Left kidney (tissue), 1 donor: ENCODE measurements at regions not wholly inside any gene's neighbourhood (a gene's known extent, or its start where the extent isn't known, plus 50 kb on each side); places are given as distances from the start of the nearest gene placed in this dataset.
"Not testable (repeated sequence)": the region's sequence is repeated elsewhere in the genome, so short reads cannot be mapped to it uniquely, and the experiment has no call there.

ENCODE experiments used
- DNase-seq: peaks from one replicate; pipeline ENCODE4 v3.0.0-alpha.2; 2013

- DNase-seq, result no peak
These were observed 118.2 kb downstream of the ZNF22 start for GRCh38 chr10:45118929-45119328.

GRCh38 chr10:45122180-45122860, 121.6 kb downstream of the ZNF22 start:
- not testable (repeated sequence) for DNase-seq

GRCh38 chr10:45135443-45136198, 134.9 kb downstream of the ZNF22 start:
- DNase-seq, result no peak

GRCh38 chr10:45136256-45136655, 135.5 kb downstream of the ZNF22 start:
- peak; percentile 3 for DNase-seq

- DNase-seq, result no peak
These were observed 143.8 kb downstream of the ZNF22 start for GRCh38 chr10:45144326-45145070.

GRCh38 chr10:45145143-45145542, 144.4 kb downstream of the ZNF22 start:
- not testable (repeated sequence) for DNase-seq

- no peak for DNase-seq
These were observed 146.3 kb downstream of the ZNF22 start for GRCh38 chr10:45147000-45147399.

GRCh38 chr10:45150997-45151396, 150.3 kb downstream of the ZNF22 start:
- DNase-seq, result no peak

GRCh38 chr10:45151467-45152214, 150.9 kb downstream of the ZNF22 start:
- DNase-seq, result no peak

GRCh38 chr10:45152726-45153125, 152.0 kb downstream of the ZNF22 start:
- no peak for DNase-seq

GRCh38 chr10:45154502-45154901, 153.8 kb downstream of the ZNF22 start:
- DNase-seq, result no peak

GRCh38 chr10:45155784-45156183, 155.1 kb downstream of the ZNF22 start:
- DNase-seq, result no peak

GRCh38 chr10:45160271-45160670, 155.1 kb downstream of the OR13A1 start:
- DNase-seq, result no peak

- no peak for DNase-seq
These were observed 152.0 kb downstream of the OR13A1 start for GRCh38 chr10:45163315-45163975.

- DNase-seq, result not testable (repeated sequence)
These were observed 139.8 kb downstream of the OR13A1 start for GRCh38 chr10:45175520-45176118.

- DNase-seq, result no peak
These were observed 135.7 kb downstream of the OR13A1 start for GRCh38 chr10:45179691-45180090.

- no peak for DNase-seq
These were observed 134.9 kb downstream of the OR13A1 start for GRCh38 chr10:45180507-45180906.

- no peak for DNase-seq
These were observed 134.2 kb downstream of the OR13A1 start for GRCh38 chr10:45180946-45181875.

- no peak for DNase-seq
These were observed 132.2 kb downstream of the OR13A1 start for GRCh38 chr10:45183174-45183573.
